ENCODE measurements at regions not wholly inside any gene's neighbourhood (a gene's known extent, or its start where the extent isn't known, plus 50 kb on each side); places are given as distances from the start of the nearest gene placed in this dataset.

DNA sequence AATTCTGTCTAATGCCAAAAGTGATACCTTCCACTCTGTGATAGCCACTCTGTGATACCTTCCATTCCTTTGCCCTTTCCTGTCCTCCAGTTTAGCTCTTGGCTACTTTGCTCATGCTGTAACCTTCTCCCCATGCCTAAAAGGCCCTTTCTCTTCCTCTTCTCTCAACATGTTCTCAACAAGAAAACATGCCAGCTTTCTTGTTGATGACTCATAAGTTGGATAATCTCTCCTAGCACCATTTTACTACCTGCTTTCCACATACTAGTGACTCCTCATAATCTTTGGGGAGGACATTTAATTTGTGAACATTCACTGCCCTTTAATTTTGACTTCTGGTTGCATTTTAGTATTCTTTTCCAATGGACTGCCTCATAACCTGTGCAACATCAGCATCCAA is 55.9 kb upstream of the NT5C1B start:
- DNase-seq (ENCODE audit: low read depth in 4 of 4, low spot score in 2 of 4) = no peak

DNA sequence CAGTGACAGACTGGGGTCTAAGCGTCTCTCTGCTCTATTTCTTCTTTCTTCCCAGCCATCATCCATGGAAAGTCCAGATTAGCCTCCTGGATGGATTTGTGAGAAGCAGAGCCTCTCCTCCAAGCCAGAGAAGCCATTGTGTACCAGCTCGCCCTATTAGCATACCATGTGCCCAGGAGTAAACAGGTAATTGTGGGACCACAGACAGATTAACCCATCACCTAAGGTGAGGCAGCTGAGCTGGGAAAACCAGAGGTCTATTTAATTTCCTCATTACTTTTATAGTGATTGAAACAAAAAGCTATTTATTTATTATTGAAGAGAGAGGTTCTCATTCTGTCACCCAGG is 54.7 kb upstream of the NT5C1B start:
- DNase-seq (ENCODE audit: low read depth in 4 of 4, low spot score in 2 of 4) = no peak

DNA sequence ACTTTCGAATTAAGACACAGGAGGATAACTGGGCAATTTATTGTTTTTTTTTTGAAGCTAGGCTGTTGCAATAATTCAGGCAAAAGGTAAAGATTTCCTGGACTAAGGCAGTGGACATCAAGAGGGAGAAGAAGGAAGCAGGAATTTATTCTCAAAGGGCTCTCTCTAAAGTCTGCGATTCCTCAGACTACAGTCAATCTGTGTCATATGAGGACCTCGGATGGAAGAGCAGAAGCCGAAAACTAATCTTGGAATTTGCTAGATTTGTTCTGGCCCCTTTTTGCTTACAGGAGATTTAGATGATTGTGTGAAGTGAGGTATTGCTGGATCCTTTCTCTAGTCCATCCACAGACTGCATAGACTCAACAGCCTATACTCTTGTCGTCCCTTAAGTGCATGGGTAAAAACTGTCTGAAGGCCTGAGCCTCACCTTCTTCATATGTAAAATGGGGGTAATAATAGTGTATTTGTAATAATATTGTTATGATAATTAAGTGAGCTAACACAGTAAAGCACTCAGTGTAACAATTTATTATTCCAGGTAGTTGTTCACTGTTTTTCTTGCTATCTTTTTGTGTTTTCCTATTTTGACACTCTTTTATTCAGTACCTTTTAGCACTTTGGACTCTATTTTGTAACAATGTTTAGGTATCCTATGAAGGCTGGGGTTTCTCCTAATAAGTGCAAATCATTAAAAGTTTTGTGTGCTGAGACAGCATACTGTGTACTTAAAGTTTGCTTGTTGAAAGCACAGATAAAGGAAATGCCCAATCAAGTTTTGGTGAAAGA is 54.2 kb upstream of the NT5C1B start:
- DNase-seq (ENCODE audit: low read depth in 4 of 4, low spot score in 2 of 4) = no peak

DNA sequence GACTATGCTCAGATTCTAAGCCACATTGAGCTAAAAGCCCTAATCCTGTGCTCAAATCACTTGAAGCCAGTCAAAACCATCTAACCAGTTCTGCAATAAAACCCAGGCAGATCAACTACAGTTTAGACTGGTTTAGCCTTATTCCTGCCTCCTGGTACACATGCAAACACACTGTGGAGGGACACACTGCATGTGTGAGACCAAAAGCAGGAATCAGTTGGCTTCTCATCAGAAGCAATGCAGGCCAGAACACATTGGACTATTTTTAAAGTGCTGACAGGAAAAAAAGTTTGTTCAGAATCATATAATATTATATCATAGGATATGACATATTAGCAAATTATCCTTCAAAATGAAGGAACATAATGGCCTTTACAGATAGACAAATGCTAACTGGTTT is 52.5 kb upstream of the NT5C1B start:
- no peak for DNase-seq (ENCODE audit: low read depth in 4 of 4, low spot score in 2 of 4)

DNA sequence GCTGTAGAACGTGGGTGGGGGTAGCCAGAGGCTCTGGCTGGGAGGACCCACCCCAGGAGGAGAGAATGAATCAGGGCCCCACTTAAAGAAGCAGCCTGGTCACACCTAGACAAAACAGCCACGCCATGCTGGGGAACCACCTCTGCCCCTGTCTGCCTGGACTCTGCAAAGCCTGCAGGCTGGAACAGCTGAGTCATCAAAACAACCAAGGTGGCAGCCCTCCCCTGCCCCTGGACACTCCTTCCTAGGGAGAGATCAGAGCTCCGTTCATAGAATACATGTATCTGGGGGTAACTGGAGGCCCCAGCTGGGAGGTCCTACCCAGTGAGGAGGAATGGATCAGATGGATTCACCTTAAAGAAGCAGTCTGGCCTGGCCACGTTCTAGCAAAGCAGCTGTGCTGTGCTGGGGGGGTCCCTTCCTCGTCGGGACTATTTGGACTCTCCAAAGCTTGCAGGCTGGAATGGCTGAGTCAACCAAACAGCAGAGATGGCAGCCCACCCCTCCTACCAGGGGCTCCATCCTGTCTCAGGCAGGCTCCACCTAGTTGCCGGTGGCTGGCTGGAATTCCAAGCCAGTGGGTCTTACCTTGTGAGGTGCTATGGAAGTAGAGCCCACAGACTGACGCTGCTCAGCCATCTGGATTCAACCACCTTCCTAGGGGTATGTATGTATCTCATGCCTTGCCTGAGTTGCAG is 50.5 kb upstream of the NT5C1B start:
- no peak for DNase-seq (ENCODE audit: low read depth in 4 of 4, low spot score in 2 of 4)

Data from left renal cortex interstitium (tissue), 4 donors.